ENCODE measurements at regions not wholly inside any gene's neighbourhood (a gene's known extent, or its start where the extent isn't known, plus 50 kb on each side); places are given as distances from the start of the nearest gene placed in this dataset.

- no peak for TF ChIP-seq CTCF (conservative IDR thresholded peaks at IDR 0.05; ENCODE audit: low read depth, low read length)
- no peak for TF ChIP-seq EZH2 (IDR thresholded peaks at IDR 0.05; ENCODE audit: low read length, unreplicated experiment)
Observed at GRCh38 chr1:5781079-5781478, 211.1 kb downstream of the NPHP4 start.
